Nephron progenitor cell (in vitro differentiated cells): ENCODE measurements at regions not wholly inside any gene's neighbourhood (a gene's known extent, or its start where the extent isn't known, plus 50 kb on each side); places are given as distances from the start of the nearest gene placed in this dataset.
A peak's percentile ranks its signal among the peaks of the same experiment; 100 is the strongest.

ENCODE experiments used
- DNase-seq: peaks from one replicate; pipeline ENCODE4 v3.0.0; 2021
- H3K27ac Mint-ChIP-seq: 2 replicates; pipeline ENCODE4 v1.8.0; 2021; ENCODE audit warnings: mild to moderate bottlenecking, moderate library complexity, mixed read lengths
- H3K27me3 Mint-ChIP-seq: 2 replicates; pipeline ENCODE4 v1.8.0; 2021; ENCODE audit warnings: mild to moderate bottlenecking, low read depth, mixed read lengths; ENCODE audit not compliant: poor library complexity
- H3K36me3 Mint-ChIP-seq: 2 replicates; pipeline ENCODE4 v1.8.0; 2021; ENCODE audit warnings: low read depth, mixed read lengths
- H3K4me1 Mint-ChIP-seq: 2 replicates; pipeline ENCODE4 v1.8.0; 2021; ENCODE audit warnings: mixed read lengths
- H3K4me3 Mint-ChIP-seq: 2 replicates; pipeline ENCODE4 v1.8.0; 2021; ENCODE audit warnings: mild to moderate bottlenecking, moderate library complexity, mixed read lengths
- H3K9me3 Mint-ChIP-seq: 2 replicates; pipeline ENCODE4 v1.8.0; 2021; ENCODE audit warnings: mild to moderate bottlenecking, moderate library complexity, mixed read lengths
- TF ChIP-seq, protein P1 (sequence below): fragments of 200-600 bp; sonication (generic); IDR thresholded peaks from 2 replicates; pipeline ENCODE4 v1.5.0; 2021; ENCODE audit warnings: antibody characterized with exemption

DNA sequence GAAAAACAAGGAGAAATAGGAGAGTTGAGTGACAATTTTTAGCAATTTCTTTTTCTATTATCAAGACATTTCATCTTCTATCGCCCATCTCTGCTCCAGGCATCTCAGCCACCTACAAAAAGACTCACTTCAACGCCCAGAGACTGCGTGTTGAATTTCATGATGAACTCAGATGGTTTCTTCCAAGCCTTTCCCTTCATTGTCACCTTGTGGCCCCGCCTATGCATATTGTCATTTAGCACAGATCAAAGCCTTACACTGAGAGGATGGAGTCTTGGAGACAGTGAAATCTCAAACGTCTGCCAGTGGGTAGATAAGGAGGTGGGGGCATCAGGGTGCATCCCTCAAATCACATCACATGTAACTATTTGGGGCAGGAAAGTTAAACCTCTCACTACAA, 319.4 kb downstream of the SIPA1L2 start:
- TF ChIP-seq, protein P1, sequence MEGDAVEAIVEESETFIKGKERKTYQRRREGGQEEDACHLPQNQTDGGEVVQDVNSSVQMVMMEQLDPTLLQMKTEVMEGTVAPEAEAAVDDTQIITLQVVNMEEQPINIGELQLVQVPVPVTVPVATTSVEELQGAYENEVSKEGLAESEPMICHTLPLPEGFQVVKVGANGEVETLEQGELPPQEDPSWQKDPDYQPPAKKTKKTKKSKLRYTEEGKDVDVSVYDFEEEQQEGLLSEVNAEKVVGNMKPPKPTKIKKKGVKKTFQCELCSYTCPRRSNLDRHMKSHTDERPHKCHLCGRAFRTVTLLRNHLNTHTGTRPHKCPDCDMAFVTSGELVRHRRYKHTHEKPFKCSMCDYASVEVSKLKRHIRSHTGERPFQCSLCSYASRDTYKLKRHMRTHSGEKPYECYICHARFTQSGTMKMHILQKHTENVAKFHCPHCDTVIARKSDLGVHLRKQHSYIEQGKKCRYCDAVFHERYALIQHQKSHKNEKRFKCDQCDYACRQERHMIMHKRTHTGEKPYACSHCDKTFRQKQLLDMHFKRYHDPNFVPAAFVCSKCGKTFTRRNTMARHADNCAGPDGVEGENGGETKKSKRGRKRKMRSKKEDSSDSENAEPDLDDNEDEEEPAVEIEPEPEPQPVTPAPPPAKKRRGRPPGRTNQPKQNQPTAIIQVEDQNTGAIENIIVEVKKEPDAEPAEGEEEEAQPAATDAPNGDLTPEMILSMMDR = no peak
- H3K9me3 Mint-ChIP-seq = peaks cover 34% of the 10 kb centered on the region
- no peaks in the 10 kb centered on the region for H3K27me3 Mint-ChIP-seq

DNA sequence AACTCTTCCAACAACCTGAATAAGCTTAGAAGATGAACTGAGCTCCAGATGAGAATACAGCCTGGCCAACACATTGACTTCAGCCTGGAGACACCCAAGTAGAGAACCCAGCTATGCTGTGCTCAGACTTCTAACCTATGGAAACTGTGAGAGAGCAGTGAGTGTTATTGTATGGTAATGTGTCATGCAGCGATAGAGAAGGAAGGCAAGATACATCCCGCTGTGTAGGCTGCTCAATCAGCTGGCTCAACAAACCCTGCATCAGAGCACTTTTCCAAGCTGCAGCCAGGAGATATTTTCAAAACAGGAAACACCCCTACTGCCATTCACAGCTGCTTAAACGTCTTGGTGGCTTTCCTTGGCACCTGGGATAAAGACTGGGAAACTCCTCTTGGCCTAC, 321.3 kb downstream of the SIPA1L2 start:
- Mint-ChIP-seq H3K9me3 (peaks cover 24% of the 10 kb centered on the region), H3K4me3 (no peak overlapping the region), H3K27ac (no peak overlapping the region), H3K27me3 (peaks cover 8% of the 10 kb centered on the region), H3K4me1 (peaks cover 55% of the 10 kb centered on the region), H3K36me3 (peaks cover 12% of the 10 kb centered on the region)
- no peak for DNase-seq
- TF ChIP-seq, protein P1 = no peak

More for the DNA sequence above, 319.4 kb downstream of the SIPA1L2 start:
- no peak for DNase-seq
- no peak overlapping the region for H3K27ac Mint-ChIP-seq
- H3K36me3 Mint-ChIP-seq = peaks cover 12% of the 10 kb centered on the region
- H3K4me1 Mint-ChIP-seq = peaks cover 39% of the 10 kb centered on the region
- no peak overlapping the region for H3K4me3 Mint-ChIP-seq

DNA sequence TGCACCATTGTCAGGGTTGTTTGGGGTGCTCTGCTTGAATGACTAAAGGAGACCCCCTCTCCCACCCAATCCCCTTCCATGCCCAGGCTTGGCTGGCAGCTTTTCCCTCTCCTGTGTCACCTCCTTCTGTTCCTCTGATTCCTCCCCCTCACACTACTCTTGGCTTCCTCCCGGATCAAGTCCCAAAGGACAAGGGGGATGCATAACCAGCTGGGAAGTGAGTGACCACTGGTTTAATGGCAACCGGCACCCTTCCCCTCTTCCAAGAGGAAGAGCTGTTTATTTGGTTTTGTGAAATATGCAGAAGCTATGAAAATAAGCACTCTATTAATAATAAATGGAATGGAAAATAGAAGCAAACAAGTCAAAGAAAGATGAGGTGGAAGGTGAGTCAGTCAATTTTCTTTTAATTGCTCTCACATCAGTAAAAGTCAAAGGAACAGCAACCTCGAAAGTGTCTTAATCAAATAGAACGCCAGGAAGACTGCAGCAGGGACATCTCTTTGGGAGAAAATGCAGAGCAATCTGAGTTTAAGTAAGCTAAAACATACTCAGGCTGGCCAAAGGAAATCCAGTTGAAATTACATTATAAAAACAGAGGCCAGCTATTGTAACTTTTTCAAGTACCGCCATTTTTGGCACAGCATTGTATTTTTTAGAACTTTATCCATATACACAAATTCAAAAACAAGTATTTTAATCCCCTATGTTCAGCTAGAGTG, 322.5 kb downstream of the SIPA1L2 start:
- Mint-ChIP-seq H3K9me3 (peaks cover 12% of the 10 kb centered on the region), H3K4me1 (peaks cover 58% of the 10 kb centered on the region), H3K4me3 (peak overlapping the region; percentile 8), H3K36me3 (peaks cover 4% of the 10 kb centered on the region), H3K27me3 (peaks cover 8% of the 10 kb centered on the region), H3K27ac (peak overlapping the region; percentile 89)
- DNase-seq = no peak
- TF ChIP-seq, protein P1 = no peak

DNA sequence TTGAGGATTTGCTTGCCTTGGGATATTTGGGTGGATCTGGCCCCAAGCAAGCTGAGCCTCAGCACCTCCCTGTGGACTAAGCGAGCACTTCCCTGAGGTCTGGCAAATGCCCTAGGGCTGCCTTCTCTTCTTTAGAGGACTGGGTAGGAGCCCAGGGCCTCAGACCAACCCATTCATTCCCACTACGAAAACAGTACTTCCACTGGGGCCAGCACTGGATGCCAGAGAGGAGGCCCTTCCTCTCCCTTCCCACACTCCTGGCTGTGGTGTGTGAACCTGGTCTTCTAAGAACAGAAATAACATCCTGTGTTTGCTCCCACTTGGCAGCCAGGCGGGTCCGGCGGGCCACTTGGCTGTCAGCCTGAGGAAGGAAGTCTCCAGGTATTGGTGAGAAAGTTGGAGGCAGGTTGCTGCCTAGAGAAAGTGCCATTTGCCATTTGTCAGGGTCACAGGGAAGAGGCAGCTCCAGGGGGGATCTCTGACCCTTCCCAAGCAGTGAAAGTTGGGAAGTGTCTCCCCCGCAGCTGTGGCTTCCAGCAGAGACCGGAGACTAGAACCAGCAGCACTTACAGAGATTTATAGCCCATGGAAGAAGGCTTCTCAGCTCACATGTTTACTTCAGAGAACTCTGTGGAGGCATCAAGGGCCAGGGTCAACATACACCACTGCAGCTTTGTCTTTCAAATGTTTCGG, 323.5 kb downstream of the SIPA1L2 start:
- H3K36me3 Mint-ChIP-seq = peaks cover 4% of the 10 kb centered on the region
- peaks cover 65% of the 10 kb centered on the region for H3K4me1 Mint-ChIP-seq
- H3K27me3 Mint-ChIP-seq = peaks cover 8% of the 10 kb centered on the region
- H3K27ac Mint-ChIP-seq = peak overlapping the region; percentile 89
- DNase-seq = peak; percentile 57
- peak overlapping the region; percentile 13 for H3K4me3 Mint-ChIP-seq
- TF ChIP-seq, protein P1 = no peak
- peaks cover 6% of the 10 kb centered on the region for H3K9me3 Mint-ChIP-seq

DNA sequence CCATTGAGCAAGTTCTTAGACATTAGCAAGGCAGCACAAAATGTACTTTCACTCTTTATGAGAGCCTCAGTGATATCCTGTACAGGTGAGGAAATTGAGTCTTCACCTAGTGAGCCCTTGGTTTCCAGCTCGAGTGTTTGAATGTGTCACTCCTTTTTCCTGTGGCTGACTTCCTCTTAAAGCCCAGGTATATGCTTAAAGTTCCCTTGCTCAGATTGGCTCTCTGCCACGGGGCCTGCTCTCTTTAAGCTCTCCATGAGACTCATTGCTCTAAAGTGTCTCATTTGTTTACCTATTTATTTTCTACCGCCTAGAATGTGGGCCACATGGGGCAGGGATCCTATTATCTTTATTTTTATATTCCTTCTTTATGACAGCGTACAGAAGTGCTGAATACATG, 324.9 kb downstream of the SIPA1L2 start:
- no peak overlapping the region for H3K4me3 Mint-ChIP-seq
- H3K27ac Mint-ChIP-seq = no peak overlapping the region
- H3K9me3 Mint-ChIP-seq = peaks cover 6% of the 10 kb centered on the region
- peaks cover 65% of the 10 kb centered on the region for H3K4me1 Mint-ChIP-seq
- H3K27me3 Mint-ChIP-seq = peaks cover 11% of the 10 kb centered on the region
- TF ChIP-seq, protein P1 = no peak
- H3K36me3 Mint-ChIP-seq = peaks cover 4% of the 10 kb centered on the region
- no peak for DNase-seq
